ENCODE measurements at regions not wholly inside any gene's neighbourhood (a gene's known extent, or its start where the extent isn't known, plus 50 kb on each side); places are given as distances from the start of the nearest gene placed in this dataset.

GRCh38 chr12:66066137-66066928 lies 64.2 kb downstream of the LLPH start:
- no peak for DNase-seq

- no peak for DNase-seq
These were observed 64.9 kb downstream of the LLPH start for GRCh38 chr12:66065641-66066136.

GRCh38 chr12:66065150-66065549 lies 65.4 kb downstream of the LLPH start:
- no peak for DNase-seq

- no peak for DNase-seq
These were observed 66.6 kb downstream of the LLPH start for GRCh38 chr12:66063916-66064315.

- DNase-seq: no peak
These were observed 68.3 kb downstream of the LLPH start for GRCh38 chr12:66062290-66062625.

- DNase-seq: no peak
These were observed 68.8 kb downstream of the LLPH start for GRCh38 chr12:66061557-66062289.

GRCh38 chr12:66061076-66061475 lies 69.5 kb downstream of the LLPH start:
- no peak for DNase-seq

- DNase-seq: no peak
These were observed 70.2 kb downstream of the LLPH start for GRCh38 chr12:66060163-66060907.

- no peak for DNase-seq
These were observed 70.9 kb downstream of the LLPH start for GRCh38 chr12:66059666-66060065.

- no peak for DNase-seq
These were observed 72.0 kb downstream of the LLPH start for GRCh38 chr12:66058554-66058953.

GRCh38 chr12:66055837-66056319 lies 74.7 kb downstream of the LLPH start:
- DNase-seq: no peak

- DNase-seq: no peak
These were observed 77.4 kb downstream of the LLPH start for GRCh38 chr12:66052988-66053615.

- DNase-seq: no peak
These were observed 79.2 kb downstream of the LLPH start for GRCh38 chr12:66051361-66051760.

- no peak for DNase-seq
These were observed 79.9 kb downstream of the LLPH start for GRCh38 chr12:66050610-66051009.

GRCh38 chr12:66050283-66050576 lies 80.3 kb downstream of the LLPH start:
- no peak for DNase-seq

- DNase-seq: no peak
These were observed 80.8 kb downstream of the LLPH start for GRCh38 chr12:66049538-66050282.

GRCh38 chr12:66048835-66049537 lies 81.6 kb downstream of the LLPH start:
- DNase-seq: no peak

GRCh38 chr12:66048218-66048834 lies 82.2 kb downstream of the LLPH start:
- no peak for DNase-seq

- DNase-seq: no peak
These were observed 83.0 kb downstream of the LLPH start for GRCh38 chr12:66047411-66048021.

GRCh38 chr12:66045506-66045905 lies 85.0 kb downstream of the LLPH start:
- DNase-seq: no peak

- no peak for DNase-seq
These were observed 85.8 kb downstream of the LLPH start for GRCh38 chr12:66044731-66045130.
